Neural progenitor cell (in vitro differentiated cells): ENCODE measurements at regions not wholly inside any gene's neighbourhood (a gene's known extent, or its start where the extent isn't known, plus 50 kb on each side); places are given as distances from the start of the nearest gene placed in this dataset.

Experiments
- CTCF ChIP-seq: fragments of 200-600 bp; sonication (generic); IDR thresholded peaks from 2 replicates; pipeline ENCODE4 v1.5.1; 2017; ENCODE audit warnings: antibody characterized with exemption, mild to moderate bottlenecking
- EZH2 ChIP-seq: fragments of 200-600 bp; sonication (generic); IDR thresholded peaks from 2 replicates; pipeline ENCODE4 v1.6.1; 2017; ENCODE audit warnings: antibody characterized with exemption, mild to moderate bottlenecking, moderate library complexity
- EZH2phosphoT487 ChIP-seq: fragments of 200-600 bp; sonication (generic); IDR thresholded peaks from 2 replicates; pipeline ENCODE4 v1.6.1; 2017; ENCODE audit warnings: antibody characterized with exemption

GRCh38 chr13:56909896-56910600 lies 230.7 kb upstream of the PRR20A start:
- TF ChIP-seq CTCF (no peak), EZH2phosphoT487 (no peak), EZH2 (no peak)
